Ecto neural progenitor cell (in vitro differentiated cells): ENCODE measurements at regions not wholly inside any gene's neighbourhood (a gene's known extent, or its start where the extent isn't known, plus 50 kb on each side); places are given as distances from the start of the nearest gene placed in this dataset.
"Not testable (repeated sequence)": the region's sequence is repeated elsewhere in the genome, so short reads cannot be mapped to it uniquely, and the experiment has no call there.

Experiments
- DNase-seq: peaks from one replicate; pipeline ENCODE4 v3.0.0-alpha.2; 2018; ENCODE audit warnings: low spot score

GRCh38 chr3:13248640-13249039, 171.5 kb downstream of the NUP210 start:
- no peak for DNase-seq

- DNase-seq, result no peak
Observed at GRCh38 chr3:13245615-13245978, 172.4 kb upstream of the IQSEC1 start.

GRCh38 chr3:13243586-13243985, 170.4 kb upstream of the IQSEC1 start:
- DNase-seq, result no peak

GRCh38 chr3:13242364-13242737, 169.1 kb upstream of the IQSEC1 start:
- DNase-seq, result no peak

GRCh38 chr3:13241621-13242363, 168.6 kb upstream of the IQSEC1 start:
- no peak for DNase-seq

DNA sequence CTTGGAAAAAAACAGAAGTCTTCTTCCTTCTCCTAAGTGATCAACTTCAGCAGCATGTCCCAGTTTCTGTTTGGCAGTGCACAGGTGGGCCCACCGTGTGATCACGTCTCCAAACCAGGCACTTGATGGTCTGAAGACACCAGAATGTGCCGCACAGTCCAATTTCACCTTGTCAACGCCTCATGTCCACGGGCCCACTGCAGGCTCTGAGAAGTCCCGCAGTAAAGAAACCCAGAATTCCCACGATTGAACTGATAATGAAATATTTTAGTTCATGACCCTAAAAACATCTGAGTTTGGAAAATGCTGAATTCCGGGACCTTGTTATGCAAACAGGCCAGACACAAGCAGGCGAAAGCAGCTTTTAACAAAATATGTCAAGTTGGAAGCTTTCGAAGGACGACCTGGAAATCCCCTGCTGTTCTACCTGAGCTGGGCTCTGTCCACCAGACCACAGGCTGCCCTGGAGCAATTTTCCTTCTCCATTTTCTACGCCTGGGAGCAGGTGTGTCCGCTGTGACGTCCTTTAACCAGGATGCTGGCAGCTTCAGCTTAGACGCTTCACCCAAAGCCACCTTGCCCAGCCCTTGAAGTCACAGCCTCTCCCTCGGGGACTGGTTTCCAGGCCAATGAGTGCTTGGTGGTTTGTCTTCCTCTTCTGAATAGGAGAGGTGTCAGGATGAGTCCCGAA, 167.8 kb upstream of the IQSEC1 start:
- no peak for DNase-seq

DNA sequence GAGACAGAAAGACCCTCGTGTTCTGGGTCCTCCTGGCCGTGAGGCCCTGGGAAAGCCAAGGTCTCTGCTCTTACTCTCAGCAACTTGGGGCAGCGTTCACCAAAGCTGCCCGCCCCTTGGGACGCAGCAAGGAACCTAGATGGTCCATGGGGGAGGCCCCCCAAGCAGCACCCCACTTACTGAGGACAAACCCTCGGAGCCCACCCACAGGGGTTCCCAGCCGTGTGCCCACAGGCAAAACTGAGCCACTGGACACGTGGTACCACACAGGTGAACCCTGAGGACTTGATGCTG, 166.2 kb upstream of the IQSEC1 start:
- no peak for DNase-seq

DNA sequence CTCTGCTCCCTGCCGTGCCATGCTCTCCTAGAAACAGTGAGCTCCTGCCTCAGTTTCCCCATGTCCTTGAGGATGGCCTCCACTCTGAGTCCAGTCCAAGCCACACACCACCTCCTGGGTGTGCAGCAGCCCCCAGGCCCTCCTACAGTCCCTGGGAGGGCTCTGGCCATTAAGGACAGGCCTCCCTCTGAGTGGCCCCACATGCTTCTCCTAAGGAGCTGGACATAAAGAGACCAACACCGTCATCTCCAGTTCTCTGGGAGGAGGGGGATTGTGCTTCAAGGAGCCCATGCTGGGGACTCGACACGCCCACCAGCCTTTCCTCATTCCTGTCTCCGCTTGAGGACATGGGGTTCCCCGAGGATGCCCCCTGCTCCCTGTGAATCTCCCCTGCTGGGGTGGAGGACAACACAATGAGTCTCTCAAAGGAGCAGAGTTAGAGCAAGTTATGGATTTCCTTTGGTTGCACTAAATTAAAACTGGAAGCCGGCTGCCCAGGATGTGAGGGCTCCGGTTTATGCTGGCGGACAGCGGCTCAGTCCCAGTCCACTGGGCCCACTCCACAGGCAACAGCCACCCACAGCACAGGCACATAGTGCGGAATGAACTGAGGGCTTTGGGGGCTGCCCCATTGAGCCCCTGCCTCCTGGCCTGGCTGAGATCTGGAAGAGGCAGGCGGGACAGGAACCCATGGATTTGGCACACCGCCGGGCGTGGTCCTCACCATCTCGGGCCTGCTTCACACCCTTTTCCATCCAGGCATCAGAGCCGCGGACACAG, 165.6 kb upstream of the IQSEC1 start:
- DNase-seq, result no peak

DNA sequence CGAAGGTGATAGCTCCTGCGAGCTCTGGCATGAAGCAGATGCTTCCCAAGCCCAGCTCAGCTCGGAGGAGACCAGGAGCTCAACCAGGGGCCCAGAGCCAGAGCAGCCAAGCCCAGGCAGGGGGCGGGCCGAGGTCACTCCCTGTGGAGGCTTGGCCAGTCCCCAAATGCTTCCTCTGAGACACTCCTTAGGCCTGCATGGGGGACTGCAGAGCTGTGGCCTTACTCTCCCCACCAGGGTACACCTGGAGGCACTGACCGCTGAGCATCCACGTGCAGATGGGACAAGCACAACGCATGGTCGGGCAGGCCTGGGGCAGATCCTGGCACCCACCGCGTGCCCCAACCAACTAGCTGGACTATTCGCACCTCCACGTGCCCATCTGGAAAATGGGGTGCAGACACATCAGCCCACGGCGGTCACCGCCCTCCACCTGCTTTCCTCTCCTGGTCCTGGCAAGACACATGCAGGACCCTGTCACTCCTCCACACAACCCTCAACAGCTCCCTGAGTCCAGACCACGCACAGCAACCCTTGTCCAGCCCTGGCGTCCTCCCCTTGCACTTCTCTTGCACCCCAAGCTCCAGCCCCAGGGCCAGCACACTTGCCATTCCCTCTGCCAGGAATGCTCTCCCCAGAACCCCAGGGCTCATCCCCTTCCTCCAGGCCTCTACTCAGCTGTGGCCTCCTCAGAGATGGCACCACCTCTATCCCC, 164.7 kb upstream of the IQSEC1 start:
- DNase-seq, result no peak

DNA sequence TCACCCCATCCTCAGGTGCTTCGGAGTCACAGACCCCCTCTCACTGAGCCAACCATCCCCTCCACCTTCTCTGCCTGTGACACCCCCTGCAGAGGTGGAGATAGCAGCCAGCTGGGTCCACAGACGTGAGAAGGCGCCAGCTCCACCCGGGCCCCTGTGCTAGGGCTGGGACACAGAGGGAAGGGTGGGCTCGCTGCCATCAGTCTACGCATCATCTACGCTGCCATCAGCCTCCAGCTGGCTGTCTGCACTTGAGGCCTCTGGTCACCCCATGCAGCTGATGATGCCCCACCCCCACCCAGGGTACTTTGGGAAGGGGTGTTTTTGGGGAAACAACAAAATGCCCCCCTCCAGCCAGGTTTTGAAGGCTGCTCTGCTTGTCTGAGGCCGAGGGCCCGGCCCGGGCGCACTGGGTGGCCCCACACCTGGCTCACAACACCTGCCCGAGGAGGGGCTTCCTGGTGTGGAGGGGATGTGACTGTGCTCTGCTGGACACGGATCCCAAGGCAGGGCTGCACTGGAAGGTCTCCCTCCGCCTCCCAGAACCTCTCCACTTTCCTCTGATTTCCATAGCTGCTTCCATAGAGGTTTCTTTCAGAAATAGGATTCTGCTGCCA, 163.4 kb upstream of the IQSEC1 start:
- no peak for DNase-seq

- DNase-seq, result no peak
Observed at GRCh38 chr3:13235897-13236296, 162.7 kb upstream of the IQSEC1 start.

DNA sequence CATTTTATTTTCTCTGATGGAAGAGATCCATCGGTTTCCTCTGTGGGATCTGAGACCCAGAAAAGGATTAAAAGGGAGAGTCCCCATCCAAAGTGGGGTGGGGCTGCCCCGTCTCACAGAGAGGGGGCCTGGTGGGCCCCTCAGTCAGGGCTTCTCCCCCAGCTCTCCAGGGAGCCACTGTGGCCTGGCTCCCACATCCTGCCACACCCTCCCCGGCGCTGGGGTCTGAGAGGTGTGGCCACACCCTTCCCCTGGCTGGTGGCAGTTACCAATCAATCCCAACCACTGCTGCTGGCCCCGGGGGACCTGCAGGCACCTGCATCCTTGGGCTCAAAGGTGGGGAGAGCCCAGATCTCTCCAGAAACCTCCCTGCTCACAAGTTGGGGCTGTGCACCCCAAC, 161.8 kb upstream of the IQSEC1 start:
- no peak for DNase-seq

DNA sequence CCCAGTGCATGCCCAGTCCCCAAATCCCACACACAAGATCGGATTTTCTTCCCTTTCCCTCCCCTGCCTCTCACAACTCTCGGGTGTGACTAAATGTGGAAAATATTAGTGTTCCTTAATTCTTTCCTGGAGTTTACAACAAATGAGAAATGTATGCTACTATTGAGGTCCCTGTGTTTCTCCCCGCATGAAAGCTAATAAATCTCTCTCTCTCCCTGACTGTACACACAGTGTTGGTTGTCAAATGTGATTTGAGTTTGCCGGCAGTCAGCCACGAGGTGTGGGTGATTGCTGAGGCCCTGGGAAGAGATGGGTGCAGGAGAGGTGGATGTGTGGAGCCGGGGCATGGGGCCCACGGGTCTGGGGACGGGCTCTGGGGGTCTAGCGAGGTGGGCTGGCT, 161.4 kb upstream of the IQSEC1 start:
- DNase-seq, result no peak

DNA sequence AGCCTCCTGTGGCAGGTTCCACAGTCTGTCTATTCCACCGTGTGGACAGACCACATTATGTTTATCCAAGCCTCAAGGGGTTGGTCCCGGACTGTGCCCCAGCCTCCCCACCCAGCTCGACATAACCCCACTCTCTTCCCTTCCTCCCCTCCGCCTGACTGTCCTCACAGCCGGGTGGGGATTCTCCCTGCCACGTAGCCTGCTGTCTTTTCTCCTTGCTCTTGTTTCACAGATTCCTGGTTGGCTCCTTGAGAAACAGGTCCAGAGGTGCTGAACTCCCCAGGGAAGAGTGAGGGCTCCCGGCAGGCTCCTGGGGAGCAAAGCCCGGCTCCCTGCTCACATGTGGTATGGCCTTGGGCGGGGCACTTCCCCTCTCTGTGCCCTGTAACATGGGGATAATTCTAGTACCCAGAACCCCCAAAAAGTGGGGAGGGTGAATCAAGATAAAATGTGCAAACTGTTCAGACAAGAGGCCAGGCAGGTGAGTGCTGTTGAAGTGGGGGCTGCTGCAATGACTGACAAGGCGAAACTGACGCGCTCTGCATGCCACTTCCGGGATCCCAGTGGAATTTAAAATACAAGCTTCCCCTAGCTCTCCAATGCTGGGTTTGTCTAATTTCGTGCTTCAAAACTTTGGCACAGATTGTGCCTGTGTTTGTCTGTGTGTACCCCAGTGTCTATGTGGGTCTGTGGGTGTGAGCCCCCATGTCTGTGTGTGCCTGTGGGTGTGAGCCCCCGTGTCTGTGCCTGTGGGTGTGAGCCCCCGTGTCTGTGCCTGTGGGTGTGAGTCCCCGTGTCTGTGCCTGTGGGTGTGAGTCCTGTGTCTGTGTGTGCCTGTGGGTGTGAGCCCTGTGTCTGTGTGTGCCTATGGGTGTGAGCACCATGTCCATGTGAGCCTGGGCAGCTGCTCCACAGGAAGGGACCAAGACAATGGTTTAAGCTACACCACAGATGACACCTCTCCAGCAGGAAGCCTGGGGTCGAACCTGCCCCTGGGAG, 160.6 kb upstream of the IQSEC1 start:
- no peak for DNase-seq

GRCh38 chr3:13231781-13232666, 158.8 kb upstream of the IQSEC1 start:
- DNase-seq, result no peak

GRCh38 chr3:13229273-13229949, 156.2 kb upstream of the IQSEC1 start:
- no peak for DNase-seq

DNA sequence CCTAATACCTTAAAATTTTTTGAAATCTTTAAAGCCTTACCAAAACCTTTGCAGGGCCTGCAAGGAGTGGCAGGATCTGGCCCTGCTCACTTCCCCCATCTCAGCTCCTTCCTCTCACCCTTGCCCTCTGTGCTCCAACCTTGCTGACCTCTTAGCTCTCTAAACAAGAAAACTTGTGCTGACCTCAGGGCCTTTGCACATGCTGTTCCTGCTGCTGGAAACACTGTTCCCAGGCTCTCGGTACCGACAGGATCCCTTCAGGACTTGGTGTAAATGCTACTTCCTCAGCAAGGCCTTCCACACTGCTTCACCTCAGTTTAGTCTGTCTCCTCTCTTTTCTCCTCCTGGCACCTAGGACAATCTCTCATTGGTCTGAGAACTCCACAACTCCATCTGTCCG, 155.4 kb upstream of the IQSEC1 start:
- DNase-seq, result no peak

GRCh38 chr3:13228169-13228568, 154.9 kb upstream of the IQSEC1 start:
- DNase-seq, result not testable (repeated sequence)
